ENCODE measurements at regions not wholly inside any gene's neighbourhood (a gene's known extent, or its start where the extent isn't known, plus 50 kb on each side); places are given as distances from the start of the nearest gene placed in this dataset.

- CTCF ChIA-PET: no interaction called here
- POLR2A ChIA-PET: no interaction called here
- TF ChIP-seq, protein P1, sequence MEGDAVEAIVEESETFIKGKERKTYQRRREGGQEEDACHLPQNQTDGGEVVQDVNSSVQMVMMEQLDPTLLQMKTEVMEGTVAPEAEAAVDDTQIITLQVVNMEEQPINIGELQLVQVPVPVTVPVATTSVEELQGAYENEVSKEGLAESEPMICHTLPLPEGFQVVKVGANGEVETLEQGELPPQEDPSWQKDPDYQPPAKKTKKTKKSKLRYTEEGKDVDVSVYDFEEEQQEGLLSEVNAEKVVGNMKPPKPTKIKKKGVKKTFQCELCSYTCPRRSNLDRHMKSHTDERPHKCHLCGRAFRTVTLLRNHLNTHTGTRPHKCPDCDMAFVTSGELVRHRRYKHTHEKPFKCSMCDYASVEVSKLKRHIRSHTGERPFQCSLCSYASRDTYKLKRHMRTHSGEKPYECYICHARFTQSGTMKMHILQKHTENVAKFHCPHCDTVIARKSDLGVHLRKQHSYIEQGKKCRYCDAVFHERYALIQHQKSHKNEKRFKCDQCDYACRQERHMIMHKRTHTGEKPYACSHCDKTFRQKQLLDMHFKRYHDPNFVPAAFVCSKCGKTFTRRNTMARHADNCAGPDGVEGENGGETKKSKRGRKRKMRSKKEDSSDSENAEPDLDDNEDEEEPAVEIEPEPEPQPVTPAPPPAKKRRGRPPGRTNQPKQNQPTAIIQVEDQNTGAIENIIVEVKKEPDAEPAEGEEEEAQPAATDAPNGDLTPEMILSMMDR (IDR thresholded peaks at IDR 0.05; ENCODE audit: control extremely low read depth, extremely low read depth, low read depth, missing control alignments): no peak
- no peak for DNase-seq (ENCODE audit: extremely low spot score)
These were observed 116.0 kb upstream of the LHX5 start for GRCh38 chr12:113587720-113588119.

- TF ChIP-seq, protein P1 (IDR thresholded peaks at IDR 0.05; ENCODE audit: control extremely low read depth, extremely low read depth, low read depth, missing control alignments): no peak
- ChIA-PET POLR2A (no interaction called here), CTCF (no interaction called here)
- DNase-seq (ENCODE audit: extremely low spot score): no peak
These were observed 114.8 kb upstream of the LHX5 start for GRCh38 chr12:113586461-113586860.

DNA sequence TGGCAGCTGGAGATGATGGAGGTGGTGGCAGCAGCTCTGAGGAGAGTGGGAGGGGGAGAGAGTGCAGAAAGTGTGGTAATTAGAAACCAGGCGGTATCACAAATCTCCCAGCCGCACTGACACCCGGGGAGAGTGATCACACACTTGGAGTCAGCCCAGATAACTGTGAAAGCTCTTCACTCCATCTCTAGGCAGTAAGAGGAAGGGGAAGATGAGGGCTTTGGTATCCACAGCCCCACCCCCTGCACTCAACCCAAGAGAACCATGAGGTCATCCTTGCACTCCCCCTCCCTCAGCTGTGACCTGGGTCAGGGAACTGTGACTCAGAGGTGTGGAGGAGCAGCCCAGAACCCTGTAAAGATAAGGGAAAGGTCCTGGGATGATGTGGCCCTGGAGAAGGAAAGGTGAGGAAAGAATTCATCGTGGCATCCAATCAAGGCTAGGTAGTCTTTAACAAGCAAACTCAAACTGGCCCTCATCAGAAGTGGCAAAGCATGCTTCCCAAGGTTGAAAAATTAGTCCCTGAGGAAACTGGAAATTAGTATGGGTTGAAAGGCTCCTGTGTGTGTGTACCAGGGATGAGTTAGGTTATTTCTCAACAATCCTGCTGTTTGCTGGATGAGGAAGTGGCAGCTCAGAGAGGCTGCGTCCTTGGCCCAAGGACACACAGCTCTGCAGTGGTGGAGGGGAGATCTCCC, 111.0 kb upstream of the LHX5 start:
- DNase-seq (ENCODE audit: extremely low spot score): no peak
- CTCF ChIA-PET: no interaction called here
- POLR2A ChIA-PET: no interaction called here
- TF ChIP-seq, protein P1 (IDR thresholded peaks at IDR 0.05; ENCODE audit: control extremely low read depth, extremely low read depth, low read depth, missing control alignments): no peak

- CTCF ChIA-PET: no interaction called here
- TF ChIP-seq, protein P1 (IDR thresholded peaks at IDR 0.05; ENCODE audit: control extremely low read depth, extremely low read depth, low read depth, missing control alignments): no peak
- POLR2A ChIA-PET: no interaction called here
- DNase-seq (ENCODE audit: extremely low spot score): no peak
These were observed 109.7 kb upstream of the LHX5 start for GRCh38 chr12:113581342-113581741.

DNA sequence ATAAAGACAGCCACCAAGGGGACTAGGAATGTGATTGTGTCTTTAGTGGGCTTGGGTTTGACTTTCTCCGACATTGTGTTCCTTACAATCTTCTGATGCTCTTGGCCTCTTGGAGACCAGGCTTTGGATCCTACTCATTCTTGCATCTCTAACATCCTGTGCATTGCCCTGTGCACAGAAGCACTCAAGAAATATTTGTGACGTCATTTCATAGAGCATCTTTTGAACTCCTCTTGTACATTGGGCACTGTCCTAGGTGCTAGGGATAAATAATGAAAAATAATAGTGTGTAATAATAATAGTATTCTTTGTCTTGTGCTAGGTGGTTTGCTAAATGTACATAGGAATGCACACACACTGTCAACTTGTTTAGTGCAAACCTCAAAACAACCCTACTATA, 108.8 kb upstream of the LHX5 start:
- TF ChIP-seq, protein P1 (IDR thresholded peaks at IDR 0.05; ENCODE audit: control extremely low read depth, extremely low read depth, low read depth, missing control alignments): no peak
- ChIA-PET POLR2A (no interaction called here), CTCF (no interaction called here)
- no peak for DNase-seq (ENCODE audit: extremely low spot score)

GRCh38 chr12:113577464-113578129, 105.9 kb upstream of the LHX5 start:
- CTCF ChIA-PET: no interaction called here
- TF ChIP-seq, protein P1 (IDR thresholded peaks at IDR 0.05; ENCODE audit: control extremely low read depth, extremely low read depth, low read depth, missing control alignments): no peak
- POLR2A ChIA-PET: no interaction called here
- no peak for DNase-seq (ENCODE audit: extremely low spot score)

Data from GM10248 (cell line).